Effector memory CD8-positive, alpha-beta T cell (primary cell): ENCODE measurements at regions not wholly inside any gene's neighbourhood (a gene's known extent, or its start where the extent isn't known, plus 50 kb on each side); places are given as distances from the start of the nearest gene placed in this dataset.
"Not testable (repeated sequence)": the region's sequence is repeated elsewhere in the genome, so short reads cannot be mapped to it uniquely, and the experiment has no call there.

Experiments
- ATAC-seq: fragments of 150-1000 bp; cut with Tn5 transposase; replicated peaks from 2 replicates; pipeline ENCODE4 v1.10.0; 2021; ENCODE audit warnings: mild to moderate bottlenecking, moderate library complexity
- DNase-seq, 3 experiments: peaks; one replicate each; pipeline ENCODE4 v3.0.0; 2021
- H3K27ac Mint-ChIP-seq, 2 donors: one replicate each; pipeline ENCODE4 v1.8.0; 2022; ENCODE audit warnings: mild to moderate bottlenecking in 2 of 2, mixed read lengths in 2 of 2, moderate library complexity in 2 of 2
- H3K27me3 Mint-ChIP-seq, 2 donors: one replicate each; pipeline ENCODE4 v1.8.0; 2022; ENCODE audit warnings: mixed read lengths in 2 of 2
- H3K36me3 Mint-ChIP-seq: one replicate; pipeline ENCODE4 v1.8.0; 2022; ENCODE audit warnings: mild to moderate bottlenecking, moderate library complexity, mixed read lengths; ENCODE audit not compliant: insufficient read depth
- H3K4me1 Mint-ChIP-seq, 2 donors: one replicate each; pipeline ENCODE4 v1.8.0; 2022; ENCODE audit warnings: low read depth in 2 of 2, mixed read lengths in 2 of 2
- H3K4me3 Mint-ChIP-seq, 2 donors: one replicate each; pipeline ENCODE4 v1.8.0; 2022; ENCODE audit warnings: mild to moderate bottlenecking in 2 of 2, mixed read lengths in 2 of 2, moderate library complexity in 2 of 2
- H3K9me3 Mint-ChIP-seq, 2 donors: one replicate each; pipeline ENCODE4 v1.8.0; 2022; ENCODE audit warnings: mixed read lengths in 2 of 2

- no peaks in the 10 kb centered on the region for H3K36me3 Mint-ChIP-seq
- peaks cover 8 to 16% of the 10 kb centered on the region in 2 donors for H3K9me3 Mint-ChIP-seq
- H3K4me3 Mint-ChIP-seq = no peak overlapping the region
- ATAC-seq (no peak), DNase-seq (no peak)
- no peak overlapping the region for H3K27ac Mint-ChIP-seq
- H3K27me3 Mint-ChIP-seq = no peaks in the 10 kb centered on the region
- no peaks in the 10 kb centered on the region for H3K4me1 Mint-ChIP-seq
Observed at GRCh38 chr5:26486631-26487030, 551.8 kb downstream of the CDH9 start.

DNA sequence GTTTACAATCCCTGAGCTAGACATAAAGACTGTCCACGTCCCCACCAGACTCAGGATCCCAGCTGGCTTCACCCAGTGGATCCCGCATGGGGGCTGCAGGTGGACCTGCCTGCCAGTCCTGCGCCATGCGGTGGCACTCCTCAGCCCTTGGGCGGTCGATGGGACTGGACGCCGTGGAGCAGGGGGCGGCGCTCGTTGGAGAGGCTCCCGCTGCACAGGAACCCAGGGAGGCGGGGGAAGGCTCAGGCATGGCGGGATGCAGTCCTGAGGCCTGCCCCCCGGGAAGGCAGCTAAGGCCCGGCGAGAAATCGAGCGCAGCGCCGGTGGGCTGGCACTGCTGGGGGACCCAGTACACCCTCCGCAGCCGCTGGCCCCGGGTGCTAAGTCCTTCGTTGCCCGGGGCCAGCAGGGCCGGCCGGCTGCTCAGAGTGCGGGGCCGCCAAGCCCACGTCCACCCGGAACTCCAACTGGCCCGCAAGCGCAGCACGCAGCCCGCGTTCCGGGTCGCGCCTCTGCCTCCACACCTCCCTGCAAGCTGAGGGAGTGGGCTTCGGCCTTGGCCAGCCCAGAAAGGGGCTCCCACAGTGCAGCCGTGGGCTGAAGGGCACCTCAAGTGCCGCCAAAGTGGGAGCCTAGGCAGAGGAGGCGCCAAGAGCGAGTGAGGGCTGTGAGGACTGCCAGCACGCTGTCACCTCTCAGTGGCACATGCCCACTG is 553.1 kb downstream of the CDH9 start:
- not testable (repeated sequence) for H3K4me3 Mint-ChIP-seq, ATAC-seq, H3K36me3 Mint-ChIP-seq, DNase-seq, H3K4me1 Mint-ChIP-seq, H3K27ac Mint-ChIP-seq, H3K27me3 Mint-ChIP-seq
- H3K9me3 Mint-ChIP-seq = peaks cover 8 to 11% of the 10 kb centered on the region in 2 donors

DNA sequence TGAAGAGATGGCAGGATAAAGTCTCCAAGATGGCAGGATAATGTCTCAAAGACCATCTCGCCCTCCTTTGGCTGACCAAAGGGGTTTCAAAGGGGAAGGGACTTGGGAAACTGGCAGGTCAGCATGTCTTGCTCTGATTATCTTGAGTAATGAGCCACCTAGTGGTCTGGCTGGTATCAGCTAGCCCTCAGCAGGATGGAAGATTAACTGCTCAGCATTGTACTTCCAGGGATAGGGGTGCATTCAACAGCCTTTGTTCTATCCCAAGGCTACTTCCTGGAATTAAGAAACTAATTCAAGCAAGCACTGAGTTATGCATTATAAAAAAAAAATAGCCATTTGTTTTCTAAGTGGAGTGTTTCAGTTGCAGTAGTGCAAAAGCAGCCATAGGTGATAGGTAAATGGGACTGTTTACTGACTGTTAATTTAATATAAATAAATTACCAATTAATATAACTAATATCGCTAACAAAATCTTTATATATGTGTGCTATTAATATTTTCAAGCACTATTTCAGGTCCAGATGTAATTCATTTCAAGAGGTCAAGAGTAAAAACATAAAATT is 555.5 kb downstream of the CDH9 start:
- Mint-ChIP-seq H3K27ac (no peak overlapping the region), H3K4me3 (peak overlapping the region in 1 of 2 donors; percentile 14), H3K36me3 (no peaks in the 10 kb centered on the region), H3K4me1 (no peaks in the 10 kb centered on the region), H3K9me3 (peaks cover 2 to 4% of the 10 kb centered on the region in 2 donors), H3K27me3 (no peaks in the 10 kb centered on the region)
- ATAC-seq (no peak), DNase-seq (no peak)

GRCh38 chr5:26482076-26482809 is 556.1 kb downstream of the CDH9 start:
- no peaks in the 10 kb centered on the region for H3K27me3 Mint-ChIP-seq
- ATAC-seq (no peak), DNase-seq (no peak)
- no peaks in the 10 kb centered on the region for H3K4me1 Mint-ChIP-seq
- H3K36me3 Mint-ChIP-seq = no peaks in the 10 kb centered on the region
- H3K9me3 Mint-ChIP-seq = peaks cover 0 to 4% of the 10 kb centered on the region in 2 donors
- H3K4me3 Mint-ChIP-seq = peak overlapping the region in 1 of 2 donors; percentile 14
- no peak overlapping the region for H3K27ac Mint-ChIP-seq

GRCh38 chr5:26470439-26470838 is 567.9 kb downstream of the CDH9 start:
- no peaks in the 10 kb centered on the region for H3K4me1 Mint-ChIP-seq
- H3K36me3 Mint-ChIP-seq = no peaks in the 10 kb centered on the region
- no peak overlapping the region for H3K27ac Mint-ChIP-seq
- H3K27me3 Mint-ChIP-seq = no peaks in the 10 kb centered on the region
- peaks cover 5 to 7% of the 10 kb centered on the region in 2 donors for H3K9me3 Mint-ChIP-seq
- no peak overlapping the region for H3K4me3 Mint-ChIP-seq
- no peak for ATAC-seq
- no peak for DNase-seq

- Mint-ChIP-seq H3K27me3 (no peaks in the 10 kb centered on the region), H3K9me3 (peaks cover 9 to 21% of the 10 kb centered on the region in 2 donors), H3K4me3 (no peak overlapping the region), H3K4me1 (no peaks in the 10 kb centered on the region), H3K27ac (no peak overlapping the region), H3K36me3 (no peaks in the 10 kb centered on the region)
- ATAC-seq = no peak
- no peak for DNase-seq
Observed at GRCh38 chr5:26439121-26439520, 599.3 kb downstream of the CDH9 start.

GRCh38 chr5:26434688-26435087 is 603.7 kb downstream of the CDH9 start:
- DNase-seq (no peak), ATAC-seq (no peak)
- H3K27me3 Mint-ChIP-seq = no peaks in the 10 kb centered on the region
- peaks cover 10 to 17% of the 10 kb centered on the region in 2 donors for H3K9me3 Mint-ChIP-seq
- H3K4me1 Mint-ChIP-seq = no peaks in the 10 kb centered on the region
- H3K27ac Mint-ChIP-seq = no peak overlapping the region
- H3K4me3 Mint-ChIP-seq = no peak overlapping the region
- no peaks in the 10 kb centered on the region for H3K36me3 Mint-ChIP-seq

GRCh38 chr5:26432386-26432785 is 606.0 kb downstream of the CDH9 start:
- H3K36me3 Mint-ChIP-seq = no peaks in the 10 kb centered on the region
- no peaks in the 10 kb centered on the region for H3K27me3 Mint-ChIP-seq
- H3K9me3 Mint-ChIP-seq = peaks cover 10 to 13% of the 10 kb centered on the region in 2 donors
- DNase-seq = no peak
- no peak for ATAC-seq
- H3K4me3 Mint-ChIP-seq = no peak overlapping the region
- no peaks in the 10 kb centered on the region for H3K4me1 Mint-ChIP-seq
- no peak overlapping the region for H3K27ac Mint-ChIP-seq

GRCh38 chr5:26430323-26430722 is 608.1 kb downstream of the CDH9 start:
- no peaks in the 10 kb centered on the region for H3K36me3 Mint-ChIP-seq
- ATAC-seq = no peak
- H3K4me1 Mint-ChIP-seq = no peaks in the 10 kb centered on the region
- H3K9me3 Mint-ChIP-seq = peaks cover 9 to 16% of the 10 kb centered on the region in 2 donors
- no peak overlapping the region for H3K4me3 Mint-ChIP-seq
- no peak overlapping the region for H3K27ac Mint-ChIP-seq
- H3K27me3 Mint-ChIP-seq = no peaks in the 10 kb centered on the region
- no peak for DNase-seq

DNA sequence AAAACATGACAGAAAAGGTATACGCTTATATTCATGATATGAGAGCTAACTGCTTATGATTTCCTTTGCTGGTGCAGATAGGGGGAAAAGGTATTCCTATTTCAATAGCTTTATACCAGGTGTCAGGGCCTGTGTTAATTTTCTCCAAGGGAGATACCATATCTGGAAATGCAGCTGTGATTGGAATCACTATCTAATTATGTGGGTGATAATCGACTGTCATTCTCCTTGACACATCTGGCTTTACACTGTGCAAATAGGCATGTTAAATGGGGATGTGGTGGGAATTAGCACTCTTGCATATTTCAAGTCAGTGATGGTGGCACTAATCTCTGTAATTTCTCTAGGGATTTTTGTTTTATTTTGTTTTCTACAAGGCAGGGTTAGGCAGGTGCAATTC is 611.1 kb downstream of the CDH9 start:
- Mint-ChIP-seq H3K4me3 (no peak overlapping the region), H3K27ac (no peak overlapping the region), H3K27me3 (no peaks in the 10 kb centered on the region), H3K36me3 (no peaks in the 10 kb centered on the region), H3K9me3 (peaks cover 0 to 9% of the 10 kb centered on the region in 2 donors), H3K4me1 (no peaks in the 10 kb centered on the region)
- DNase-seq (no peak), ATAC-seq (no peak)

- Mint-ChIP-seq H3K27ac (no peak overlapping the region), H3K36me3 (no peaks in the 10 kb centered on the region), H3K4me3 (no peak overlapping the region), H3K9me3 (peaks cover 0 to 2% of the 10 kb centered on the region in 2 donors), H3K4me1 (no peaks in the 10 kb centered on the region), H3K27me3 (no peaks in the 10 kb centered on the region)
- DNase-seq = no peak
- ATAC-seq = no peak
Observed at GRCh38 chr5:26419987-26420386, 618.4 kb downstream of the CDH9 start.

GRCh38 chr5:26416911-26417310 is 621.5 kb downstream of the CDH9 start:
- H3K4me3 Mint-ChIP-seq = no peak overlapping the region
- H3K36me3 Mint-ChIP-seq = no peaks in the 10 kb centered on the region

DNA sequence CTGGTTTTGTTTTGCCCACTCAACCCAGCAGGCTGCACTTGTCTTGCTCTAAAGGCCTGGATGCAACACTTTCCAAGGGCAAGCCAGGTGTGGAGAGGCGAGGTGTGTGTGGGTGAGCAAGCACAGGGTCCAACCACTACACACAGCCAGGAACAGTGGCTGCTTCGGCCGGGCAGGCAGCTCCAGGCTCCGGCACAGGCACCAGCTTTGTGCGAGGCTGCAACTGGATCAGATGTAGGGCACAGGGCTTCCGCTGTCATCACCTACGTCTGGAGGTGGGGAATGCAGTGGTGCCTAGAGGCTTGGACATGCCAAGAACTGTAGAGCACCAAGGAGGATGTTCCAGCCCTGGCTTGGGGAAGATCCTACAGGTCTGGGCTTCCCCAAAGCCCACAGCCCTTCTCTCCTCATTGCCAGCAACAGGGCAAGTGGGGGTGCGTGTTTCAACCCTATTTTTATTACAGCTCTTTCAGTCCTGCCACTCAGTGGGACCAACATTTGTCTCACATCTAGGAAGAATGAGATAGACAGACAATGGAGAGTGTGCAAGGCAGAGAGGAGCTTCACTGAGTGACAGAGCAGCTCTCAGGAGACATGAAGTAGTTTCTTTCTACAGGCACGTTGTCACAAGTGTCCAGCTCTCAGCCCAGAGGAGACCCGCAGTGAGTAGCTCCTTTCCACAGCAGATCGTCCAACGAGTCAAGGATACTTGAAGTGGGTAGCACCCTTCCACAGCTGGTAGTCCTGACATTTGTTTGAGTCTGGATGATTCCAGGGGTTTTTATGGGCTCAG is 622.2 kb downstream of the CDH9 start:
- no peak for ATAC-seq
- H3K9me3 Mint-ChIP-seq = peaks cover 0 to 4% of the 10 kb centered on the region in 2 donors
- H3K4me1 Mint-ChIP-seq = no peaks in the 10 kb centered on the region

More at GRCh38 chr5:26416911-26417310, 621.5 kb downstream of the CDH9 start:
- H3K4me1 Mint-ChIP-seq = no peaks in the 10 kb centered on the region
- no peak overlapping the region for H3K27ac Mint-ChIP-seq
- H3K27me3 Mint-ChIP-seq = no peaks in the 10 kb centered on the region
- H3K9me3 Mint-ChIP-seq = no peaks in the 10 kb centered on the region
- no peak for DNase-seq
- ATAC-seq = no peak

More for the DNA sequence above, 622.2 kb downstream of the CDH9 start:
- no peaks in the 10 kb centered on the region for H3K36me3 Mint-ChIP-seq
- H3K4me3 Mint-ChIP-seq = no peak overlapping the region
- no peak for DNase-seq
- no peaks in the 10 kb centered on the region for H3K27me3 Mint-ChIP-seq
- no peak overlapping the region for H3K27ac Mint-ChIP-seq
